GM12878 (cell line): ENCODE measurements at regions not wholly inside any gene's neighbourhood (a gene's known extent, or its start where the extent isn't known, plus 50 kb on each side); places are given as distances from the start of the nearest gene placed in this dataset.

Experiments used
- ATAC-seq: fragments of 200-7000 bp; cut with Tn5 transposase; 3 replicates; pipeline ENCODE4 v1.9.1; 2020; ENCODE audit warnings: mild to moderate bottlenecking, moderate library complexity
- BruUV-seq: library from RNA; stranded (reverse); fragments of 400-500 nt; replicated peaks from 2 replicates; lab custom pipeline; 2021; lab: Mats Ljungman, UMichigan
- CTCF ChIA-PET: fragments of 300-600 bp; sonication (Branson Sonifier 250); formaldehyde crosslinking; extraction: SDS; loops from one replicate; lab custom pipeline; 2021; ENCODE audit warnings: inconsistent platforms; lab: Yijun Ruan, JAX
- POLR2A ChIA-PET: fragments of 350-600 bp; formaldehyde crosslinking; extraction: SDS; loops from one replicate; lab custom pipeline; 2021; ENCODE audit warnings: inconsistent platforms; lab: Charles Lee
- RAD21 ChIA-PET: fragments of 300-600 bp; sonication (Branson Sonifier 250); formaldehyde crosslinking; loops from one replicate; lab custom pipeline; 2023; ENCODE audit warnings: antibody characterized with exemption; ENCODE audit not compliant: unreplicated experiment; lab: Charles Lee
- SMC1A ChIA-PET: fragments of 300-600 bp; sonication (Branson Sonifier 250); formaldehyde crosslinking; loops from one replicate; lab custom pipeline; 2023; ENCODE audit not compliant: unreplicated experiment, uncharacterized antibody; lab: Charles Lee
- DNase-seq: peaks from one replicate; pipeline ENCODE4 v3.0.0-alpha.2; 2011; ENCODE audit warnings: low read depth, low spot score
- FAIRE-seq: peaks from 3 replicates; lab custom pipeline; 2011; peaks lifted over from hg19 to GRCh38; lab: Jason Lieb, UNC
- H2AFZ ChIP-seq: 2 replicates; pipeline ENCODE4 v1.6.0; 2011; ENCODE audit warnings: low read depth, low read length, control low read depth; ENCODE audit not compliant: control insufficient read depth
- H3K27ac ChIP-seq: 2 replicates; pipeline ENCODE4 v1.5.1; 2011; ENCODE audit warnings: control low read depth; ENCODE audit not compliant: control insufficient read depth, insufficient read depth
- H3K27me3 ChIP-seq, 2 experiments: replicated peaks in 1 of 2; 2 replicates each; pipeline versions ENCODE4 v1.6.0 to v1.6.1; 2011; ENCODE audit warnings: low read length in 1 of 2; ENCODE audit not compliant: control insufficient read depth in 2 of 2, insufficient read depth in 2 of 2
- H3K36me3 ChIP-seq, 2 experiments: 2 replicates each; pipeline ENCODE4 v1.5.1; 2011; ENCODE audit warnings: low read length in 1 of 2; ENCODE audit not compliant: control insufficient read depth in 2 of 2, insufficient read depth in 2 of 2
- H3K4me1 ChIP-seq: 2 replicates; pipeline ENCODE4 v1.6.1; 2011; ENCODE audit warnings: mild to moderate bottlenecking, low read length, moderate library complexity, mixed read lengths; ENCODE audit not compliant: control insufficient read depth, insufficient read depth
- H3K4me2 ChIP-seq: 2 replicates; pipeline ENCODE4 v1.6.0; 2011; ENCODE audit warnings: control low read depth; ENCODE audit not compliant: control insufficient read depth, insufficient read depth
- H3K4me3 ChIP-seq: fragments of 200-600 bp; sonication (generic); 2 replicates; pipeline ENCODE4 v1.5.1; 2016
- H3K79me2 ChIP-seq: 2 replicates; pipeline ENCODE4 v1.6.0; 2011; ENCODE audit warnings: low read length; ENCODE audit not compliant: control insufficient read depth, insufficient read depth
- H3K9ac ChIP-seq: 2 replicates; pipeline ENCODE4 v1.8.0; 2011; ENCODE audit warnings: low read length, control low read depth, mixed read lengths; ENCODE audit not compliant: control insufficient read depth, insufficient read depth
- H3K9me3 ChIP-seq: replicated peaks from 3 replicates; pipeline ENCODE4 v1.5.1; 2011; ENCODE audit warnings: mild to moderate bottlenecking, low read length; ENCODE audit not compliant: control insufficient read depth, insufficient read depth
- H4K20me1 ChIP-seq: 2 replicates; pipeline ENCODE4 v1.6.0; 2011; ENCODE audit not compliant: control insufficient read depth, insufficient read depth
- ATF3 ChIP-seq: IDR thresholded peaks from 2 replicates; pipeline ENCODE4 v1.6.1; 2011; ENCODE audit warnings: low read depth, mild to moderate bottlenecking, low read length, moderate library complexity, borderline replicate concordance; ENCODE audit errors: extremely low read depth
- E2F4 ChIP-seq: IDR thresholded peaks from 2 replicates; pipeline ENCODE4 v1.6.1; 2012; ENCODE audit warnings: low read depth, low read length, improper control_type of control experiment
- GATAD2B ChIP-seq: fragments of 450-650 bp; conservative IDR thresholded peaks from 2 replicates; pipeline ENCODE4 v1.6.1; 2017; ENCODE audit warnings: low read depth, mild to moderate bottlenecking, moderate library complexity
- JUND ChIP-seq: IDR thresholded peaks from 2 replicates; pipeline ENCODE4 v1.6.1; 2012; ENCODE audit warnings: low read depth, mild to moderate bottlenecking, low read length, improper control_type of control experiment, moderate library complexity
- RB1 ChIP-seq: fragments of 450-650 bp; formaldehyde crosslinking; IDR thresholded peaks from 2 replicates; pipeline ENCODE4 v1.6.1; 2017; ENCODE audit warnings: mild to moderate bottlenecking, borderline replicate concordance
- RFX5 ChIP-seq: IDR thresholded peaks from 2 replicates; pipeline ENCODE4 v1.6.1; 2011; ENCODE audit warnings: low read depth, low read length, improper control_type of control experiment
- SIX5 ChIP-seq: IDR thresholded peaks from 2 replicates; pipeline ENCODE4 v1.6.1; 2011; ENCODE audit warnings: mild to moderate bottlenecking, low read depth, low read length, moderate library complexity; ENCODE audit not compliant: severe bottlenecking
- SMAD1 ChIP-seq: fragments of 450-650 bp; IDR thresholded peaks from 2 replicates; pipeline ENCODE4 v1.6.1; 2018; ENCODE audit warnings: mild to moderate bottlenecking, low read depth; ENCODE audit not compliant: partially characterized antibody
- TCF7 ChIP-seq: IDR thresholded peaks from 2 replicates; pipeline ENCODE4 v1.6.1; 2014; ENCODE audit warnings: antibody characterized with exemption, borderline replicate concordance
- ZNF274 ChIP-seq: IDR thresholded peaks from one replicate; pipeline ENCODE4 v1.8.0; 2011; ENCODE audit not compliant: insufficient read length, insufficient read depth
- WGBS: methylation state at CpG from one replicate; pipeline ENCODE4 v1.1.6; 2016; ENCODE audit warnings: low lambda C conversion rate; ENCODE audit not compliant: insufficient replicate concordance, insufficient coverage; ENCODE audit errors: missing lambda C conversion rate; 5-methylcytosine and 5-hydroxymethylcytosine counted together
- in situ Hi-C: fragments of 300-500 bp; cut with MboI; formaldehyde crosslinking; loops from 9 replicates; pipeline ENCODE4 v1.14.3; 2018; ENCODE audit warnings: mixed read lengths
- intact Hi-C: fragments of 100-400 bp; cut with micrococcal nuclease; formaldehyde crosslinking; loops from one replicate; pipeline ENCODE4 v1.14.2; 2022; ENCODE audit not compliant: unreplicated experiment

- WGBS = 44% methylated on average over 1 of the region's 1 CpG
- FAIRE-seq = no peak
- SMC1A ChIA-PET = interaction anchor here (1.1 to 1.4 kb wide), 3 partner anchors 10 to 84 kb away, joined by 3 to 4 read pairs (median 4); no protein-coding TSS in a partner anchor
- intact Hi-C loops (no loop called here), in situ Hi-C loops (no loop called here)
- Histone ChIP-seq H2AFZ (no peak overlapping the region), H4K20me1 (no peaks in the 10 kb centered on the region), H3K79me2 (no peaks in the 10 kb centered on the region), H3K36me3 (no peaks in the 10 kb centered on the region), H3K27me3 (no peaks in the 10 kb centered on the region), H3K4me3 (no peak overlapping the region), H3K4me2 (no peak overlapping the region), H3K9me3 (no peaks in the 10 kb centered on the region), H3K4me1 (no peaks in the 10 kb centered on the region), H3K9ac (no peak overlapping the region), H3K27ac (no peak overlapping the region)
- BruUV-seq = no TSS peak
- no peak for DNase-seq
- ATAC-seq = no peak
- CTCF ChIA-PET = interaction anchor here (1.1 to 1.3 kb wide), 2 partner anchors 8 to 21 kb away, joined by 3 to 4 read pairs; no protein-coding TSS in a partner anchor
- POLR2A ChIA-PET = no interaction called here
- RAD21 ChIA-PET = no interaction called here
- TF ChIP-seq TCF7 (no peak), SIX5 (no peak), RFX5 (no peak), ATF3 (no peak), JUND (no peak), GATAD2B (no peak), E2F4 (no peak), ZNF274 (no peak), SMAD1 (no peak), RB1 (no peak)
These were observed 77.6 kb upstream of the NR4A3 start for GRCh38 chr9:99744132-99744531.
